ENCODE measurements at regions not wholly inside any gene's neighbourhood (a gene's known extent, or its start where the extent isn't known, plus 50 kb on each side); places are given as distances from the start of the nearest gene placed in this dataset.

- in situ Hi-C loops (cut with HindIII; ENCODE audit: low sequenced_read_pairs), result no loop called here
- no peak overlapping the region for H3K4me3 ChIP-seq (ENCODE audit: low read depth, low read length)
- no peak for DNase-seq (ENCODE audit: low read depth, low spot score)
- TF ChIP-seq CTCF (IDR thresholded peaks at IDR 0.05; ENCODE audit: low read depth, low read length), result no peak
These were observed 70.6 kb downstream of the OLIG3 start for GRCh38 chr6:137423451-137424168.

- no peak for DNase-seq (ENCODE audit: low read depth, low spot score)
- in situ Hi-C loops (cut with HindIII; ENCODE audit: low sequenced_read_pairs), result no loop called here
- TF ChIP-seq CTCF (IDR thresholded peaks at IDR 0.05; ENCODE audit: low read depth, low read length), result no peak
- H3K4me3 ChIP-seq (ENCODE audit: low read depth, low read length), result no peak overlapping the region
These were observed 76.8 kb downstream of the OLIG3 start for GRCh38 chr6:137417396-137417795.

GRCh38 chr6:137416376-137417109 lies 77.7 kb downstream of the OLIG3 start:
- in situ Hi-C loops (cut with HindIII; ENCODE audit: low sequenced_read_pairs), result no loop called here
- peak; percentile 36 for DNase-seq (ENCODE audit: low read depth, low spot score)
- TF ChIP-seq CTCF (IDR thresholded peaks at IDR 0.05; ENCODE audit: low read depth, low read length), result no peak
- no peak overlapping the region for H3K4me3 ChIP-seq (ENCODE audit: low read depth, low read length)

GRCh38 chr6:137415834-137416190 lies 78.4 kb downstream of the OLIG3 start:
- no peak overlapping the region for H3K4me3 ChIP-seq (ENCODE audit: low read depth, low read length)
- in situ Hi-C loops (cut with HindIII; ENCODE audit: low sequenced_read_pairs), result no loop called here
- no peak for TF ChIP-seq CTCF (IDR thresholded peaks at IDR 0.05; ENCODE audit: low read depth, low read length)

GRCh38 chr6:137415127-137415833 lies 78.9 kb downstream of the OLIG3 start:
- peak; percentile 86 for TF ChIP-seq CTCF (IDR thresholded peaks at IDR 0.05; ENCODE audit: low read depth, low read length)
- H3K4me3 ChIP-seq (ENCODE audit: low read depth, low read length), result peak overlapping the region; percentile 42
- in situ Hi-C loops (cut with HindIII; ENCODE audit: low sequenced_read_pairs), result no loop called here
- DNase-seq (ENCODE audit: low read depth, low spot score), result peak; percentile 78

More at GRCh38 chr6:137415834-137416190, 78.4 kb downstream of the OLIG3 start:
- DNase-seq (ENCODE audit: low read depth, low spot score), result no peak

- DNase-seq (ENCODE audit: low read depth, low spot score), result no peak
- no peak for TF ChIP-seq CTCF (IDR thresholded peaks at IDR 0.05; ENCODE audit: low read depth, low read length)
- in situ Hi-C loops (cut with HindIII; ENCODE audit: low sequenced_read_pairs), result no loop called here
- no peak overlapping the region for H3K4me3 ChIP-seq (ENCODE audit: low read depth, low read length)
These were observed 79.6 kb downstream of the OLIG3 start for GRCh38 chr6:137414599-137414998.

Measured in astrocyte of the spinal cord (primary cell).